NB4 (cell line): ENCODE measurements at regions not wholly inside any gene's neighbourhood (a gene's known extent, or its start where the extent isn't known, plus 50 kb on each side); places are given as distances from the start of the nearest gene placed in this dataset.

Experiments
- DNase-seq: peaks from one replicate; pipeline ENCODE4 v3.0.0; 2010; ENCODE audit warnings: low read depth
- H3K4me3 ChIP-seq: one replicate; pipeline ENCODE4 v1.5.1; 2011; ENCODE audit warnings: mild to moderate bottlenecking, low read depth, low read length, moderate library complexity
- CTCF ChIP-seq: IDR thresholded peaks from one replicate; pipeline ENCODE4 v1.5.1; 2012; ENCODE audit warnings: low read depth, low read length
- MAX ChIP-seq: IDR thresholded peaks from 2 replicates; pipeline ENCODE4 v1.6.1; 2011; ENCODE audit warnings: low read depth, low read length
- MYC ChIP-seq: IDR thresholded peaks from 2 replicates; pipeline ENCODE4 v1.6.1; 2011; ENCODE audit warnings: low read depth, low read length
- POLR2A ChIP-seq: IDR thresholded peaks from 2 replicates; pipeline ENCODE4 v1.6.1; 2011; ENCODE audit warnings: mild to moderate bottlenecking; ENCODE audit not compliant: insufficient read length; ENCODE audit errors: extremely low read depth

- no peak overlapping the region for H3K4me3 ChIP-seq
- DNase-seq, result no peak
- TF ChIP-seq MAX (no peak), CTCF (no peak), POLR2A (no peak), MYC (no peak)
These were observed 105.1 kb upstream of the TOX3 start for GRCh38 chr16:52652033-52652432.

GRCh38 chr16:52650789-52651188 is 103.8 kb upstream of the TOX3 start:
- TF ChIP-seq MAX, result no peak
- no peak for TF ChIP-seq MYC
- TF ChIP-seq CTCF, result no peak
- no peak for TF ChIP-seq POLR2A
- H3K4me3 ChIP-seq, result no peak overlapping the region
- DNase-seq, result no peak

- no peak overlapping the region for H3K4me3 ChIP-seq
- DNase-seq, result no peak
- TF ChIP-seq MAX, result no peak
- no peak for TF ChIP-seq POLR2A
- no peak for TF ChIP-seq MYC
These were observed 103.4 kb upstream of the TOX3 start for GRCh38 chr16:52650318-52650717.

- TF ChIP-seq MYC (no peak), CTCF (no peak), MAX (no peak), POLR2A (no peak)
- H3K4me3 ChIP-seq, result no peak overlapping the region
- no peak for DNase-seq
These were observed 102.9 kb upstream of the TOX3 start for GRCh38 chr16:52649870-52650269.

- no peak overlapping the region for H3K4me3 ChIP-seq
- TF ChIP-seq POLR2A, result no peak
- no peak for TF ChIP-seq MYC
- no peak for TF ChIP-seq CTCF
- no peak for TF ChIP-seq MAX
- no peak for DNase-seq
These were observed 100.6 kb upstream of the TOX3 start for GRCh38 chr16:52647588-52647987.

- DNase-seq, result no peak
- TF ChIP-seq CTCF (no peak), MYC (no peak), MAX (no peak), POLR2A (no peak)
- no peak overlapping the region for H3K4me3 ChIP-seq
These were observed 96.1 kb upstream of the TOX3 start for GRCh38 chr16:52643006-52643405.
